GM12873 (cell line): ENCODE measurements at regions not wholly inside any gene's neighbourhood (a gene's known extent, or its start where the extent isn't known, plus 50 kb on each side); places are given as distances from the start of the nearest gene placed in this dataset.

Source experiments
- CTCF ChIP-seq: IDR thresholded peaks from 2 replicates; pipeline ENCODE4 v1.5.1; 2012; ENCODE audit warnings: low read depth, mild to moderate bottlenecking, moderate library complexity, low read length, control low read depth; ENCODE audit not compliant: insufficient read depth; ENCODE audit errors: missing control alignments

DNA sequence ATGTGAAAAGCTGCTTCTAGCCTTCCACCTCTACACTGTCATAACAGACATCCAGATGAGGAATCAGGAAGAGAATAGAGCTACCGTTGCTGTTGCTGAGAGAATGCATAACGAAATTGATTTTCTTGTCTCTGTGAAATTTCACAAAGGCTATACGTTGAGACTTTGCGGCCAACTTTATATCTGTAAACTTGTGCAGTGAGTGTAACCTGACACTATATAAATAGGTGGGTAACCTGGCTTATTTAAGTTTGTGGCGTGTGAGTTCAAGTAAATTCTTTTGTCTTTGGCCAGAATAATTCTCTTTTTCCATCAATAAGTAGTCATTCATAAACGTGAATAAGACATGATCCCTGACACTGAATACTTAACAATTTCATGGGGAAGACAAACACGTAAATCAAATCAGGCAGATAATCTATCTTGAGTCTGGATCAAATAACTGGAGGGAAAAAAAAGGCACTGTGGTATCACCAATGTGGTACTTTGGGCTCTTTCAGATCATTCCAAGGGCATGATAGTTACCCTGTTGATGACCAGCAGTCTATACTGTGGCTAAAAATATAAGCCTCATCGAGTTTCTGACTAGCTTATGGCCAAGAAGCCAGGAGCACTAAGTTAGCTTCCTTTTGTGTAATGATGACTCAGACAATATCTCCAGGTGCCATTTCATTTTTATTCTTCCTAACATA is 98.2 kb upstream of the RASA1 start:
- TF ChIP-seq CTCF = no peak

GRCh38 chr5:87170799-87171198 is 96.9 kb upstream of the RASA1 start:
- TF ChIP-seq CTCF = no peak

DNA sequence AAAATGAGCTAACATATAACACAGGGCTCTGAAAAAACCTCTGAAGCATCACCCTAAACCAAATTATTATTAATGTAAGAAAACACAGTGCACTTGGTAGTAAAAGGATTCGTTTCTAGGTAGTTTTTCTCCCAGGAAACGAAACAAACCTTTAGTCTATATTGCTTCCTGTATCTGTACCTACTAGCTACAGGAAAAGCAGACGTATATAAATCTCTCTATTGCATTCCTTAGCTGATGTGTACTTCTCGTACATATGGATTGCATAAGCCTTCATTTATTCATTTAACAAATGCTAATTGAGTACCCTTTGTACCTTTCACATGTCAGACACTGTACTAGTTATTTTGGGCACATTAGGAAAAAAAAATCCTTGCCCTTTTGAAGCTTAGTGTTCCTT is 85.0 kb upstream of the RASA1 start:
- TF ChIP-seq CTCF = no peak

GRCh38 chr5:87183896-87184295 is 83.8 kb upstream of the RASA1 start:
- TF ChIP-seq CTCF = no peak

- no peak for TF ChIP-seq CTCF
Observed at GRCh38 chr5:87184605-87185004, 83.1 kb upstream of the RASA1 start.

- no peak for TF ChIP-seq CTCF
Observed at GRCh38 chr5:87185838-87186237, 81.8 kb upstream of the RASA1 start.

- TF ChIP-seq CTCF = no peak
Observed at GRCh38 chr5:87188391-87188790, 79.3 kb upstream of the RASA1 start.

GRCh38 chr5:87190041-87190440 is 77.6 kb upstream of the RASA1 start:
- no peak for TF ChIP-seq CTCF
